Tibial artery (tissue), 4 donors: ENCODE measurements at regions not wholly inside any gene's neighbourhood (a gene's known extent, or its start where the extent isn't known, plus 50 kb on each side); places are given as distances from the start of the nearest gene placed in this dataset.

Source experiments
- DNase-seq, 2 donors: peaks; one replicate each; pipeline ENCODE4 v3.0.0-alpha.2; 2019
- H3K27ac ChIP-seq, 2 donors: fragments of 200-600 bp; sonication (generic) in 1 of 2; 1 replicate in 1 of 2; 2 replicates in 1 of 2; pipeline ENCODE4 v1.5.1; 2018 to 2019; ENCODE audit warnings: mild to moderate bottlenecking in 1 of 2
- H3K27me3 ChIP-seq, 2 donors: fragments of 200-600 bp; sonication (generic) in 1 of 2; one replicate each; pipeline versions ENCODE4 v1.5.1 to v1.6.0; 2016 to 2019
- H3K36me3 ChIP-seq, 3 donors: fragments of 200-600 bp; sonication (generic) in 2 of 3; one replicate each; pipeline ENCODE4 v1.5.1; 2016 to 2019; ENCODE audit warnings: mild to moderate bottlenecking in 2 of 3
- H3K4me1 ChIP-seq, 4 donors: fragments of 200-600 bp; sonication (generic) in 2 of 4; 1 replicate in 3 of 4; 2 replicates in 1 of 4; pipeline ENCODE4 v1.5.1; 2016 to 2019
- H3K4me3 ChIP-seq, 2 donors: fragments of 200-600 bp; sonication (generic) in 1 of 2; 1 replicate in 1 of 2; 2 replicates in 1 of 2; pipeline ENCODE4 v1.5.1; 2018 to 2019; ENCODE audit warnings: mild to moderate bottlenecking in 2 of 2
- H3K9me3 ChIP-seq, 3 donors: fragments of 200-600 bp; sonication (generic) in 1 of 3; one replicate each; pipeline ENCODE4 v1.5.1; 2016 to 2019
- intact Hi-C: fragments of 100-400 bp; cut with DNase I; formaldehyde crosslinking; loops from one replicate; pipeline ENCODE4 v1.15.0; 2023; ENCODE audit warnings: low total_unique reads
- TF ChIP-seq, protein P1 (sequence below), 2 experiments: fragments of 200-600 bp in 1 of 2; fragments of 450-650 bp in 1 of 2; IDR thresholded peaks; one replicate each; pipeline ENCODE4 v1.5.1; 2017 to 2019; ENCODE audit warnings: antibody characterized with exemption in 2 of 2, mild to moderate bottlenecking in 1 of 2, moderate library complexity in 1 of 2

DNA sequence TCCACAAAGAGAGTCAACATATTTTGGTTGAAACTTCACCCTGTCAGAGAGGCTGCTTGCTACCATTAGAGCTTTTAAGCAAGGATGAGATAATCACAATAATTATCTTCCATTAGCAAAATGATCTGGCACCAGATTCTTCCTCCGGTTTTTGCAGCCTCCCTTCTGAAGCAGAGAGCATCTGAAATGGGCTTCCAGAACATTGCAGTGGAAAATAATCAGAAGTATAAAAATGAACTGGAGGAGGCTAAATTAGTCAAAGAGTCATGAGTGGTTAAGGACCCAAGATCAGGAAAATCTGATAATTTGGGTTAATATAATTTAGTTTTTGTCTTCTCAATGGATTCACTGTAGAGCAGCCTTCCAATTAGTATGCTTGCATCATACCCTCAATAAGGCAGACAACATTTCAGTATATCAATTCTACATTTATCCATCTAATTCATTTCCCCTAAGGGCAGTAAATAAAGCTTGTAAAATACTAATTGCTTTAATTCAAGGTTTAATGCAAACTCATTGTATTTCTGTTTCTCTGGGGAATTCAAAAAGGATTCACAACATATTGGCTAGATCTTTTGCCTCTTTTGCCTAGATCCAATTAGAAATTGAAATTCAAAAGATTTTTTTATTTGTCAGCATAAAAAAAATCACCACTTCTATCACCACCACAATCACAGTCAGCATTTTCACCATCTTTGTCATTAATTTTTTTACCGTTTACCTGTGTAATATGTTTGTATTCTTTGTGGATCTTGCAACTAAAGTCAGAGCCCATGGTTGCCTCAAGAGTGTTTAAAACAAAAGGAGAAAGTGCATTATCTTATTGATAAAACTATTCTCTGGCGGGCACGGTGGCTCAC, 537.2 kb upstream of the DCC start:
- intact Hi-C loops = no loop called here
- TF ChIP-seq, protein P1, sequence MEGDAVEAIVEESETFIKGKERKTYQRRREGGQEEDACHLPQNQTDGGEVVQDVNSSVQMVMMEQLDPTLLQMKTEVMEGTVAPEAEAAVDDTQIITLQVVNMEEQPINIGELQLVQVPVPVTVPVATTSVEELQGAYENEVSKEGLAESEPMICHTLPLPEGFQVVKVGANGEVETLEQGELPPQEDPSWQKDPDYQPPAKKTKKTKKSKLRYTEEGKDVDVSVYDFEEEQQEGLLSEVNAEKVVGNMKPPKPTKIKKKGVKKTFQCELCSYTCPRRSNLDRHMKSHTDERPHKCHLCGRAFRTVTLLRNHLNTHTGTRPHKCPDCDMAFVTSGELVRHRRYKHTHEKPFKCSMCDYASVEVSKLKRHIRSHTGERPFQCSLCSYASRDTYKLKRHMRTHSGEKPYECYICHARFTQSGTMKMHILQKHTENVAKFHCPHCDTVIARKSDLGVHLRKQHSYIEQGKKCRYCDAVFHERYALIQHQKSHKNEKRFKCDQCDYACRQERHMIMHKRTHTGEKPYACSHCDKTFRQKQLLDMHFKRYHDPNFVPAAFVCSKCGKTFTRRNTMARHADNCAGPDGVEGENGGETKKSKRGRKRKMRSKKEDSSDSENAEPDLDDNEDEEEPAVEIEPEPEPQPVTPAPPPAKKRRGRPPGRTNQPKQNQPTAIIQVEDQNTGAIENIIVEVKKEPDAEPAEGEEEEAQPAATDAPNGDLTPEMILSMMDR (IDR thresholded peaks at IDR 0.05) = no peak

GRCh38 chr18:51807336-51807735, 532.7 kb upstream of the DCC start:
- Histone ChIP-seq H3K27ac (no peak overlapping the region), H3K36me3 (no peaks in the 10 kb centered on the region), H3K4me3 (no peak overlapping the region), H3K4me1 (no peaks in the 10 kb centered on the region), H3K27me3 (no peaks in the 10 kb centered on the region), H3K9me3 (no peaks in the 10 kb centered on the region)
- TF ChIP-seq, protein P1 (IDR thresholded peaks at IDR 0.05) = no peak
- DNase-seq = no peak
- intact Hi-C loops = no loop called here

More for the DNA sequence above, 537.2 kb upstream of the DCC start:
- H3K36me3 ChIP-seq = no peaks in the 10 kb centered on the region
- no peak overlapping the region for H3K4me3 ChIP-seq
- no peak overlapping the region for H3K27ac ChIP-seq
- no peaks in the 10 kb centered on the region for H3K9me3 ChIP-seq
- no peaks in the 10 kb centered on the region for H3K27me3 ChIP-seq
- H3K4me1 ChIP-seq = no peaks in the 10 kb centered on the region
- DNase-seq = no peak

GRCh38 chr18:51811883-51812282, 528.1 kb upstream of the DCC start:
- DNase-seq = no peak
- Histone ChIP-seq H3K9me3 (no peaks in the 10 kb centered on the region), H3K27me3 (no peaks in the 10 kb centered on the region), H3K27ac (no peak overlapping the region), H3K4me3 (no peak overlapping the region), H3K36me3 (no peaks in the 10 kb centered on the region), H3K4me1 (no peaks in the 10 kb centered on the region)
- TF ChIP-seq, protein P1 (IDR thresholded peaks at IDR 0.05) = no peak
- intact Hi-C loops = no loop called here

DNA sequence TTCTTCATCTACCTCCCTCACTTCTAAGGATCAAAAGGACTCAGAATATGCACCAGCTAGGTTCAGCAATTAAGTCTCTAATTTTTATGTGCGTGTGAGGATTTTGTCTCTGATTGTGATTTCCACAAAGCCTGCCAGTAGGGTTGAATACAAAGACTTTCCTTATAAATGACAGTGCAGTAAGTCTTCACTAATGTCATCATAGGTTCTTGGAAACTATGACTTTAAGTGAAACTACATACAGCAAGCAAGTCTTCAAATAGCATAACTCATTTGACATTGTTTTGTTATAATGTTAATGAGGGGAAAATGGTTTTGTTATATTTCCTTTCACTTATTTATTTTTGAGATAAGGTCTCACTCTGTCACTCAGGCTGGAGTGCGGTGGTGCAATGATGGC, 526.3 kb upstream of the DCC start:
- no peaks in the 10 kb centered on the region for H3K9me3 ChIP-seq
- H3K36me3 ChIP-seq = no peaks in the 10 kb centered on the region
- H3K4me3 ChIP-seq = no peak overlapping the region
- H3K4me1 ChIP-seq = no peaks in the 10 kb centered on the region
- no peak overlapping the region for H3K27ac ChIP-seq
- no peaks in the 10 kb centered on the region for H3K27me3 ChIP-seq
- TF ChIP-seq, protein P1 (IDR thresholded peaks at IDR 0.05) = no peak
- intact Hi-C loops = no loop called here
- DNase-seq = no peak

DNA sequence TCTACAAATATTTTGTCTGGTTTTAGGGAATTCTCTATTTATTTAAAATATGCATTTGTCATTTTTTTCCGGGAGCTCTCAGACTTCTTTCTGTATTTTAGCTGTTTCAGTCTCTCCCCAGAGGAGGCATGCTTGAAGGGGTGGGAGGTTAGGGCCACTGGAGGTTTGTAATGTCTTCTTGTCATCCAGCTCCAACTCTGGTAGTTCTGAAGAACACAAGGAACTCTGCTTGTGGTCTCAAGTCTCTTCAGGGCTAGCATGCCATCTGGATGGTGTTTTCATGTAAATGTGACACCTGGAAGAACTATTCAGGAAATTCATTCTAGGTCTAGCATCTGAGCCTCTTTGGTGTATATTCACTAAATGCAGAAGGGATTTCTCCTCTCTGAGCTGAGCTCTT, 518.4 kb upstream of the DCC start:
- Histone ChIP-seq H3K9me3 (no peaks in the 10 kb centered on the region), H3K4me1 (no peaks in the 10 kb centered on the region), H3K27me3 (no peaks in the 10 kb centered on the region), H3K27ac (no peak overlapping the region), H3K4me3 (no peak overlapping the region), H3K36me3 (no peaks in the 10 kb centered on the region)
- TF ChIP-seq, protein P1 (IDR thresholded peaks at IDR 0.05) = no peak
- intact Hi-C loops = no loop called here
- no peak for DNase-seq
